Heart right ventricle (tissue), 16 donors: ENCODE measurements at regions not wholly inside any gene's neighbourhood (a gene's known extent, or its start where the extent isn't known, plus 50 kb on each side); places are given as distances from the start of the nearest gene placed in this dataset.

Experiments
- ATAC-seq, 8 donors: fragments of 200-7000 bp; cut with Tn5 transposase; one replicate each; pipeline ENCODE4 v1.9.1; 2020; ENCODE audit warnings: mild to moderate bottlenecking in 8 of 8, moderate library complexity in 8 of 8, moderate number of reproducible peaks in 1 of 8
- DNase-seq, 2 donors: peaks; one replicate each; pipeline ENCODE4 v3.0.0-alpha.2; 2020
- H3K27ac ChIP-seq, 10 donors: fragments of 200-600 bp; sonication (generic) in 2 of 10; one replicate each; pipeline versions ENCODE4 v1.5.0 to v1.8.0; 2020 to 2022; ENCODE audit warnings: mild to moderate bottlenecking in 3 of 10
- H3K27me3 ChIP-seq, 7 donors: fragments of 200-600 bp; one replicate each; pipeline ENCODE4 v1.8.0; 2021 to 2022; ENCODE audit warnings: mild to moderate bottlenecking in 2 of 7
- H3K36me3 ChIP-seq, 9 donors: fragments of 200-600 bp; sonication (generic) in 1 of 9; one replicate each; pipeline versions ENCODE4 v1.5.0 to v1.8.0; 2020 to 2022; ENCODE audit warnings: mild to moderate bottlenecking in 2 of 9
- H3K4me1 ChIP-seq, 9 donors: fragments of 200-600 bp; sonication (generic) in 1 of 9; one replicate each; pipeline versions ENCODE4 v1.5.0 to v1.8.0; 2020 to 2022; ENCODE audit warnings: mild to moderate bottlenecking in 4 of 9
- H3K4me3 ChIP-seq, 10 donors: fragments of 200-600 bp; sonication (generic) in 2 of 10; one replicate each; pipeline versions ENCODE4 v1.5.0 to v1.8.0; 2020 to 2022; ENCODE audit warnings: mild to moderate bottlenecking in 7 of 10, moderate library complexity in 2 of 10
- H3K9me3 ChIP-seq, 11 donors: fragments of 200-600 bp in 10 of 11; sonication (generic) in 2 of 11; one replicate each; pipeline versions ENCODE4 v1.5.0 to v1.8.0; 2013 to 2022; ENCODE audit warnings: mild to moderate bottlenecking in 2 of 11, control low read depth in 1 of 11, moderate library complexity in 1 of 11
- WGBS, 2 donors: extraction: QIAGEN DNeasy Blood & Tissue Kit; methylation state at CpG; one replicate each; pipeline ENCODE4 v1.1.7; 2013; ENCODE audit warnings: inconsistent platforms in 1 of 2; 5-methylcytosine and 5-hydroxymethylcytosine counted together
- intact Hi-C, 10 donors: fragments of 100-400 bp; cut with DNase I; formaldehyde crosslinking; loops; one replicate each; pipeline versions ENCODE4 v1.11.1 to v1.14.2; 2022
- TF ChIP-seq, protein P1 (sequence below), 9 donors: fragments of 200-600 bp; sonication (generic) in 2 of 9; IDR thresholded peaks; one replicate each; pipeline versions ENCODE4 v1.5.0 to v1.8.0; 2021 to 2022; ENCODE audit warnings: antibody characterized with exemption in 9 of 9, mild to moderate bottlenecking in 5 of 9, moderate library complexity in 1 of 9
- donor health status: Arrhythmogenic right ventricular cardiomyopathy.
- donor health status: ischemic (EF 13 %, LVEDD 7.1; RV severe dilation, severe dysfunction).
- donor health status: healthy with polysubstance abuse.
- donor health status: DM: no; HTN: yes; CAD: no.
- donor health status: DM: no; HTN: no; CAD: no.
- donor health status: ischemic (EF 25% LVEDD 6.9; RV normal size, moderate dysfunction).
- donor health status: ischemic (EF 25% LVEDD 5.7; RV mildly dilated, moderate dysfunction).
- donor health status: healthy.
- donor health status: DM: yes; HTN: yes; CAD: no.
- donor health status: Ischemic cardiomyopathy.
- donor health status: ischemic (EF 35%, LVEDD 5.7; RV mildly dilated, moderate dysfunction).
- donor health status: nonischemic (EF 11% LVEDD 7.7; RV severe dilation, severe dysfunction).
- donor health status: DM: yes; HTN: yes; CAD: no.
- donor health status: PGD.
- donor health status: ischemic (EF 29% LVEDD 5.4; RV normal size, mild dysfunction).
- donor health status: nonischemic (EF 23%, LVEDD 6.1; RV moderate dilation, normal function).

DNA sequence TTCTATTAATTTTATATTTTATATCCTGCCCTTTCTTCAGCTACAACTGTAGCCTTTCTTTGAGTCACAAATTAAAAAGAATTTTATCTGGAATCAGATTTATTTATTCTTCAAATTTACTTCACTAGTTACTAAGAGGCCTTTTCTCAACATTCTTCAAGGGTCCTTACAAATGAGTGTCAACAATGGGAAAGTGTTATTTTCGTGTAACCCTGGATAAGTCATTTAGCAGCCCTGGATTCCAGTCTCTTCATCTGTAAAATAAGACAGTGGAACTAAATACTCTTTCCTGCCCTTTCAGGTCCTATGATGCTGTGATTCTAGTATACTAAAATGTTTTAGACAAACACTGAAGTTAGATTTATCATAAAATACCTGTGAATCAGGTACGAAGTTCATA is 397.0 kb downstream of the KLF12 start:
- Histone ChIP-seq H3K4me3 (no peak overlapping the region), H3K4me1 (peaks cover 0 to 7% (median 0%) of the 10 kb centered on the region in 9 donors), H3K27me3 (no peaks in the 10 kb centered on the region), H3K9me3 (no peaks in the 10 kb centered on the region), H3K36me3 (no peaks in the 10 kb centered on the region), H3K27ac (no peak overlapping the region)
- WGBS, 2 donors, result 93 to 95% methylated on average over 2 of the region's 2 CpGs
- intact Hi-C loops, result no loop called here
- DNase-seq (no peak), ATAC-seq (no peak)
- TF ChIP-seq, protein P1, sequence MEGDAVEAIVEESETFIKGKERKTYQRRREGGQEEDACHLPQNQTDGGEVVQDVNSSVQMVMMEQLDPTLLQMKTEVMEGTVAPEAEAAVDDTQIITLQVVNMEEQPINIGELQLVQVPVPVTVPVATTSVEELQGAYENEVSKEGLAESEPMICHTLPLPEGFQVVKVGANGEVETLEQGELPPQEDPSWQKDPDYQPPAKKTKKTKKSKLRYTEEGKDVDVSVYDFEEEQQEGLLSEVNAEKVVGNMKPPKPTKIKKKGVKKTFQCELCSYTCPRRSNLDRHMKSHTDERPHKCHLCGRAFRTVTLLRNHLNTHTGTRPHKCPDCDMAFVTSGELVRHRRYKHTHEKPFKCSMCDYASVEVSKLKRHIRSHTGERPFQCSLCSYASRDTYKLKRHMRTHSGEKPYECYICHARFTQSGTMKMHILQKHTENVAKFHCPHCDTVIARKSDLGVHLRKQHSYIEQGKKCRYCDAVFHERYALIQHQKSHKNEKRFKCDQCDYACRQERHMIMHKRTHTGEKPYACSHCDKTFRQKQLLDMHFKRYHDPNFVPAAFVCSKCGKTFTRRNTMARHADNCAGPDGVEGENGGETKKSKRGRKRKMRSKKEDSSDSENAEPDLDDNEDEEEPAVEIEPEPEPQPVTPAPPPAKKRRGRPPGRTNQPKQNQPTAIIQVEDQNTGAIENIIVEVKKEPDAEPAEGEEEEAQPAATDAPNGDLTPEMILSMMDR (IDR thresholded peaks at IDR 0.05), result no peak

DNA sequence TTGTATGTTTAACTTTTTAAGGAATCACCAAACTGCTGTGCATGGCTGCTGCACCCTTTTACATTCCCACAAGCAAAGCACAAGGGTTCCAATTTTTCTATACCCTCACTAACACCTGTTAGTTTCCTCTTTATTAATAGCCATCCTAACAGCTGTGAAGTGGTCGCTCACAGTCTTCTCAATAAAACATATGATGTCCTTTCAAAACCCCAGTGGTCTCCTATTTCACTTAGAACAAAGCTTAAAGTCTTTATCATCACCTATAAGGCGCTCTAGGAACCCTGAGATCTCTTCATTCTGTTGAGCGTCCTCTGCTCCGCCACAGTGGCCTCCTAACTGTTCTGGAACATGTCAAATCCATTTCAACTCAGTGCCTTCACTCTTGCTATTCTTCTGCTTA is 400.5 kb downstream of the KLF12 start:
- H3K4me3 ChIP-seq, result no peak overlapping the region
- TF ChIP-seq, protein P1 (IDR thresholded peaks at IDR 0.05), result no peak
- intact Hi-C loops, result no loop called here
- H3K27ac ChIP-seq, result no peak overlapping the region
- peaks cover 0 to 9% (median 0%) of the 10 kb centered on the region in 9 donors for H3K36me3 ChIP-seq
- H3K9me3 ChIP-seq, result no peaks in the 10 kb centered on the region
- DNase-seq (no peak), ATAC-seq (no peak)
- WGBS, 2 donors, result 98 to 99% methylated on average over 4 of the region's 4 CpGs
- no peaks in the 10 kb centered on the region for H3K4me1 ChIP-seq
- H3K27me3 ChIP-seq, result no peaks in the 10 kb centered on the region

DNA sequence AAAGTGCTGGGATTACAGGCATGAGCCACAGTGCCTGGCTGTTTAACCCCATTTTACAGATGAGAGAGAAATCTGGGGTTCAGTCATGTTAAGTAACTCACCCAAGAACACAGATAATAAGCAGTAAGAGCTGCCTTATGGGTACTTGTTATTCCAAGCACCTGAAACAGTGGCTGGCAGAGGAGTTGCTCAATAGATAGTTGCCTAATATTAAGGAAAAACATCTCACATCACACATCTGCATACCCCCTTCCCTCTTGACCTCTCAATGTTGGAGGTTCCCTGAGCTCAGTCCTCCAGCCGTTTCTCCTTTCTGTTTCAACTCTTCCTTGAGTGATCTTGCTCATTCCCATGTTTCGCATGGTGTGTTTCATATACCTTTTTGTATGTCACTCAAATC is 401.9 kb downstream of the KLF12 start:
- H3K36me3 ChIP-seq, result peaks cover 0 to 9% (median 0%) of the 10 kb centered on the region in 9 donors
- H3K27me3 ChIP-seq, result no peaks in the 10 kb centered on the region
- ATAC-seq, result no peak
- no peaks in the 10 kb centered on the region for H3K4me1 ChIP-seq
- TF ChIP-seq, protein P1 (IDR thresholded peaks at IDR 0.05), result no peak
- no peak overlapping the region for H3K27ac ChIP-seq
- H3K4me3 ChIP-seq, result no peak overlapping the region
- WGBS, 2 donors, result 93 to 97% methylated on average over 2 of the region's 2 CpGs
- no peaks in the 10 kb centered on the region for H3K9me3 ChIP-seq
- intact Hi-C loops, result no loop called here
- no peak for DNase-seq

DNA sequence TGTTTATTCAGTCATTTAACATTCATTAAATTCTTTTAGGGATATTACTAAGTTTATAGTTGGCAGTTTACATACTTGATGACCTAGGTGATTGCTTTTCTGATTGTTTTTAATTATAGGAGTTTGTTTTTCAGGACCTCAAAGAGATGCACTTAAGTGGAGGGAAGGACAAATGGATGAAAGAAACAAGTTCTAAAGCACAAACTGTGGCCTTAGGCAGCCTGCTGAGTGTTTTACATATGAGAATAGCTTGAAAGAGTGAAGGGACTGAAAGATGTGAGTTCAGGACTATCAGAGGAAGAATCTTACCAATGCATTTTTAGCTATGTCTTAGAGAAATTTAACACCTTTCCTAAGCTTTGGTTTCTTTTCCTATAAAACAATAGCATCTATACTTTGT is 402.6 kb downstream of the KLF12 start:
- no peak overlapping the region for H3K27ac ChIP-seq
- no peaks in the 10 kb centered on the region for H3K9me3 ChIP-seq
- no peak overlapping the region for H3K4me3 ChIP-seq
- no peaks in the 10 kb centered on the region for H3K4me1 ChIP-seq
- TF ChIP-seq, protein P1 (IDR thresholded peaks at IDR 0.05), result no peak
- intact Hi-C loops, result no loop called here
- no peaks in the 10 kb centered on the region for H3K27me3 ChIP-seq
- DNase-seq (no peak), ATAC-seq (no peak)
- peaks cover 0 to 9% (median 0%) of the 10 kb centered on the region in 9 donors for H3K36me3 ChIP-seq

DNA sequence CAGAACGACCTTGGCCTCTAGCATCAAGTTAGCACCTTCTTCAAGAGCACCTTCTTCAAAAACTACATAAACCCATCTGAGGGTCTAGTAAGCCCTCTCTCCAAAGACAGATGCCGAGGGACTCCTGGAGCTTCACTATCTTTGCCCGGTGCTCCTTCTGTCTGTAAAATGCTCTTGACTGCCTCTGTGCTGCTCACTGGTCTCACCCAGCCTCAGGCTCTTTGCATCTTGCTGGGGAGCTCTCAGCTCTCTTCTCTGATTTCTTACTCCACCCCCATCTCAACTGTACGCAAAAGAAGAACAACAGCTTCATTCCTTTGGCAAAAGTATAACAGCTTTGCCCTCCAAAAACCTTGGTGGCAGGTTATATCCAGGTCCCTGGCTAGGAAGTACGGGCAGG is 404.2 kb downstream of the KLF12 start:
- Histone ChIP-seq H3K4me1 (no peaks in the 10 kb centered on the region), H3K36me3 (peaks cover 0 to 9% (median 0%) of the 10 kb centered on the region in 9 donors), H3K27ac (no peak overlapping the region), H3K4me3 (no peak overlapping the region), H3K27me3 (no peaks in the 10 kb centered on the region), H3K9me3 (no peaks in the 10 kb centered on the region)
- DNase-seq (no peak), ATAC-seq (no peak)
- intact Hi-C loops, result no loop called here
- TF ChIP-seq, protein P1 (IDR thresholded peaks at IDR 0.05), result no peak
- 90 to 92% methylated on average over 5 of the region's 5 CpGs for WGBS, 2 donors
